Body of pancreas (tissue), 4 donors: ENCODE measurements at regions not wholly inside any gene's neighbourhood (a gene's known extent, or its start where the extent isn't known, plus 50 kb on each side); places are given as distances from the start of the nearest gene placed in this dataset.
"Not testable (repeated sequence)": the region's sequence is repeated elsewhere in the genome, so short reads cannot be mapped to it uniquely, and the experiment has no call there.

ENCODE experiments used
- ATAC-seq: fragments of 150-250 bp; one replicate; pipeline ENCODE4 v1.9.1; 2016
- DNase-seq, 4 donors: peaks; one replicate each; pipeline ENCODE4 v3.0.0-alpha.2; 2019
- H3K27ac ChIP-seq, 4 donors: fragments of 200-600 bp; sonication (generic); 1 replicate in 3 of 4; 2 replicates in 1 of 4; pipeline versions ENCODE4 v1.5.1 to v1.6.1; 2016 to 2019; ENCODE audit warnings: mild to moderate bottlenecking in 1 of 4, mixed read lengths in 1 of 4, moderate library complexity in 1 of 4
- H3K27me3 ChIP-seq, 2 donors: fragments of 200-600 bp; sonication (generic); one replicate each; pipeline ENCODE4 v1.6.0; 2016; ENCODE audit warnings: mild to moderate bottlenecking in 1 of 2
- H3K36me3 ChIP-seq, 2 donors: fragments of 200-600 bp; sonication (generic); replicated peaks in 1 of 2; 2 replicates each; pipeline ENCODE4 v1.5.1; 2016; ENCODE audit warnings: low read depth in 2 of 2; ENCODE audit not compliant: insufficient read depth in 1 of 2
- H3K4me1 ChIP-seq: fragments of 200-600 bp; sonication (generic); one replicate; pipeline ENCODE4 v1.6.0; 2016
- H3K4me3 ChIP-seq, 2 donors: fragments of 200-600 bp; sonication (generic); 1 replicate in 1 of 2; 2 replicates in 1 of 2; pipeline ENCODE4 v1.5.1; 2016 to 2019
- H3K9me3 ChIP-seq, 3 donors: fragments of 200-600 bp; sonication (generic); 1 replicate in 2 of 3; 2 replicates in 1 of 3; pipeline ENCODE4 v1.5.1; 2016
- POLR2A ChIP-seq, 3 donors: fragments of 450-650 bp; IDR thresholded peaks; one replicate each; pipeline ENCODE4 v1.6.1; 2016; ENCODE audit warnings: antibody characterized with exemption in 3 of 3, mild to moderate bottlenecking in 2 of 3
- WGBS, 2 donors: methylation state at CpG; one replicate each; pipeline ENCODE4 v1.1.5; 2017; 5-methylcytosine and 5-hydroxymethylcytosine counted together
- intact Hi-C: fragments of 100-400 bp; cut with DNase I; formaldehyde crosslinking; loops from one replicate; pipeline ENCODE4 v1.15.1; 2023
- TF ChIP-seq, protein P1 (sequence below), 7 experiments: fragments of 450-650 bp in 4 of 7; fragments of 200-600 bp in 3 of 7; sonication (generic) in 3 of 7; IDR thresholded peaks; one replicate each; pipeline ENCODE4 v1.5.1; 2016 to 2019; ENCODE audit warnings: antibody characterized with exemption in 7 of 7

- no peaks in the 10 kb centered on the region for H3K27me3 ChIP-seq
- H3K4me1 ChIP-seq: no peaks in the 10 kb centered on the region
- 86 to 90% methylated on average over 3 of the region's 3 CpGs for WGBS, 2 donors
- ATAC-seq: no peak
- no peak overlapping the region for H3K4me3 ChIP-seq
- H3K9me3 ChIP-seq: no peaks in the 10 kb centered on the region
- DNase-seq: no peak
- intact Hi-C loops: loop anchor here (10.0 kb wide), 1 partner anchor 113 kb away; no protein-coding TSS in a partner anchor
- no peak for TF ChIP-seq POLR2A (IDR thresholded peaks at IDR 0.05)
- TF ChIP-seq, protein P1, sequence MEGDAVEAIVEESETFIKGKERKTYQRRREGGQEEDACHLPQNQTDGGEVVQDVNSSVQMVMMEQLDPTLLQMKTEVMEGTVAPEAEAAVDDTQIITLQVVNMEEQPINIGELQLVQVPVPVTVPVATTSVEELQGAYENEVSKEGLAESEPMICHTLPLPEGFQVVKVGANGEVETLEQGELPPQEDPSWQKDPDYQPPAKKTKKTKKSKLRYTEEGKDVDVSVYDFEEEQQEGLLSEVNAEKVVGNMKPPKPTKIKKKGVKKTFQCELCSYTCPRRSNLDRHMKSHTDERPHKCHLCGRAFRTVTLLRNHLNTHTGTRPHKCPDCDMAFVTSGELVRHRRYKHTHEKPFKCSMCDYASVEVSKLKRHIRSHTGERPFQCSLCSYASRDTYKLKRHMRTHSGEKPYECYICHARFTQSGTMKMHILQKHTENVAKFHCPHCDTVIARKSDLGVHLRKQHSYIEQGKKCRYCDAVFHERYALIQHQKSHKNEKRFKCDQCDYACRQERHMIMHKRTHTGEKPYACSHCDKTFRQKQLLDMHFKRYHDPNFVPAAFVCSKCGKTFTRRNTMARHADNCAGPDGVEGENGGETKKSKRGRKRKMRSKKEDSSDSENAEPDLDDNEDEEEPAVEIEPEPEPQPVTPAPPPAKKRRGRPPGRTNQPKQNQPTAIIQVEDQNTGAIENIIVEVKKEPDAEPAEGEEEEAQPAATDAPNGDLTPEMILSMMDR (IDR thresholded peaks at IDR 0.05): no peak
- no peak overlapping the region for H3K27ac ChIP-seq
- no peaks in the 10 kb centered on the region for H3K36me3 ChIP-seq
These were observed 180.5 kb downstream of the FCRL5 start for GRCh38 chr1:157371826-157372225.

DNA sequence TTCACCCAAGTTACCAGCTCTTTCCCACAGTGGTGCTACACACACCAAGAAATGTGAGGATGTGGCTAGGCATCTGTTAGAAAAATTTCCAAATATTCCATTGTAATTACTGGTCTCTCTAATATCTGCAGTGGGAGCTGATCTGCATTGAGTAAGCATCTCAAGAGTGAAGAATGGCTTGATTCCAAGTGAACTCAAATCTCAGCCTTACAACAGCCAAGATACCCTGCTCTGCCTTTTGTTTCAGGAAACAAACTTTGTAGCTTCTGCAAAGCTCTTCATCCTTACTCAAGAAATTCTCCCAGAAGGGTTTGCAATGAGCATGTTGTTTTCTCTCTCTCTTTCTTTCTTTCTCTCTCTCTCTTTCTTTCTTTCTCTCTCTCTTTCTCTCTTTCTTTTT, 181.1 kb downstream of the FCRL5 start:
- H3K36me3 ChIP-seq: no peaks in the 10 kb centered on the region
- ATAC-seq (no peak), DNase-seq (no peak)
- no peaks in the 10 kb centered on the region for H3K4me1 ChIP-seq
- H3K9me3 ChIP-seq: no peaks in the 10 kb centered on the region
- intact Hi-C loops: loop anchor here (10.0 kb wide), 1 partner anchor 114 kb away; no protein-coding TSS in a partner anchor
- no peak overlapping the region for H3K27ac ChIP-seq
- TF ChIP-seq POLR2A (IDR thresholded peaks at IDR 0.05): no peak
- TF ChIP-seq, protein P1 (IDR thresholded peaks at IDR 0.05): no peak
- no peaks in the 10 kb centered on the region for H3K27me3 ChIP-seq
- no peak overlapping the region for H3K4me3 ChIP-seq

DNA sequence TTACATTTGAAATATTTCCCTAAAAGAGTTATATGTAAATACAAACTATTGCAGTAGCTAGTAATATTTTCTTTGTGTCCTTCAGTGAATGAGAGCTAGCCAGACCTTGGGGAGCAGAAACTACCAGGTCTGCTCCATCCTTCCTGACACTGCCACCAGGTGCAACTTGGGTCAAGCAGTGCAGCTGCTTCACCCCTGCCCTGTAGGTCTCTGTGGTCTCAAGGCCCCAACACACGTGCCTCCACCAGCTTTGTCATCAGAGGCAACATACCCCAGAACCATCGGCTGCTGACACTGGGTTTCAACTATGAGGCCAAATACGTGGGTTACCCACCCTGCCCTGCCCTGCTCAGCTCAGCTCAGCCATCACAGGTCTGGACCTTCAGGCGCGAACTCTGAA, 181.6 kb downstream of the FCRL5 start:
- DNase-seq (no peak), ATAC-seq (no peak)
- H3K27me3 ChIP-seq: no peaks in the 10 kb centered on the region
- no peaks in the 10 kb centered on the region for H3K4me1 ChIP-seq
- H3K36me3 ChIP-seq: no peaks in the 10 kb centered on the region
- no peak overlapping the region for H3K27ac ChIP-seq
- H3K4me3 ChIP-seq: no peak overlapping the region
- no peak for TF ChIP-seq POLR2A (IDR thresholded peaks at IDR 0.05)
- TF ChIP-seq, protein P1 (IDR thresholded peaks at IDR 0.05): no peak
- WGBS, 2 donors: 67 to 79% methylated on average over 5 of the region's 5 CpGs
- intact Hi-C loops: loop anchor here (10.0 kb wide), 1 partner anchor 114 kb away; no protein-coding TSS in a partner anchor
- H3K9me3 ChIP-seq: no peaks in the 10 kb centered on the region

- ATAC-seq: peak; percentile 72
- Histone ChIP-seq H3K4me1 (no peaks in the 10 kb centered on the region), H3K4me3 (no peak overlapping the region), H3K27ac (no peak overlapping the region), H3K36me3 (no peaks in the 10 kb centered on the region), H3K27me3 (no peaks in the 10 kb centered on the region), H3K9me3 (no peaks in the 10 kb centered on the region)
- WGBS, 2 donors: 1 to 4% methylated on average over 6 of the region's 6 CpGs
- TF ChIP-seq, protein P1 (IDR thresholded peaks at IDR 0.05): peak; percentile 76 to 86 (median 81)
- no peak for TF ChIP-seq POLR2A (IDR thresholded peaks at IDR 0.05)
- intact Hi-C loops: loop anchor here (10.0 kb wide), 1 partner anchor 115 kb away; no protein-coding TSS in a partner anchor
- DNase-seq: peak; percentile 48 to 63 (median 50)
These were observed 182.3 kb downstream of the FCRL5 start for GRCh38 chr1:157369808-157370521.

DNA sequence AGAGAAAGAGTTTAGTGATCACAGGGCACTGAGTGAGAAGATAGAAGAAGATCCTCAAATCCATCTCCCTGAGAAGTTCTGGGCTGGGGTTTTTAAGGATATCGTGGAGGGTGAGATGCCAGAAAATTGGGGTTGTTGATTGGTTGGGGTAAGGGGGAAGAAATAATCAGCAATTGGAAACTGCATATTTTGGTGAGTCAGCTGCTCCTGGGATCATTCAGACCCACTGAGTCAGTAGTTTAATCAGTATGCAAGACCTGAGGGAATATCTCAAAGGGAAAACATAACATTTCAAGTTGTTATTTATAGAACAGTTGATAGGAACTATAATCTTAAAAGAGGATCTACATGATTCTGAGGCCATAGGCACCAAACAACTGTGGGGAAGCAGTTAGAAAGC, 183.4 kb downstream of the FCRL5 start:
- H3K4me1 ChIP-seq, intact Hi-C loops, H3K27me3 ChIP-seq, ATAC-seq, H3K9me3 ChIP-seq, H3K4me3 ChIP-seq, DNase-seq, H3K27ac ChIP-seq, H3K36me3 ChIP-seq: not testable (repeated sequence)
- 63 to 65% methylated on average over 1 of the region's 1 CpG for WGBS, 2 donors
